Activated naive CD4-positive, alpha-beta T cell treated with anti-CD3 and anti-CD28 coated beads for 36 hours (primary cell): ENCODE measurements at regions not wholly inside any gene's neighbourhood (a gene's known extent, or its start where the extent isn't known, plus 50 kb on each side); places are given as distances from the start of the nearest gene placed in this dataset.

ENCODE experiments used
- CTCF ChIA-PET: fragments of 350-600 bp; sonication (Branson Sonifier 250); formaldehyde crosslinking; loops from one replicate; lab custom pipeline; 2021; ENCODE audit warnings: antibody characterized with exemption; lab: Charles Lee
- DNase-seq: peaks from one replicate; pipeline ENCODE4 v3.0.0-alpha.2; 2020
- H3K27ac Mint-ChIP-seq: one replicate; pipeline ENCODE4 v1.8.0; 2021; ENCODE audit warnings: mild to moderate bottlenecking, mixed read lengths
- H3K27me3 Mint-ChIP-seq: one replicate; pipeline ENCODE4 v1.8.0; 2021; ENCODE audit warnings: low read depth, mixed read lengths
- H3K36me3 Mint-ChIP-seq: one replicate; pipeline ENCODE4 v1.8.0; 2021; ENCODE audit warnings: low read depth, mixed read lengths
- H3K4me1 Mint-ChIP-seq: one replicate; pipeline ENCODE4 v1.8.0; 2021; ENCODE audit warnings: low read depth, mixed read lengths
- H3K4me3 Mint-ChIP-seq: one replicate; pipeline ENCODE4 v1.8.0; 2021; ENCODE audit warnings: mild to moderate bottlenecking, moderate library complexity, mixed read lengths
- H3K9me3 Mint-ChIP-seq: one replicate; pipeline ENCODE4 v1.8.0; 2021; ENCODE audit warnings: mixed read lengths
- intact Hi-C: fragments of 100-400 bp; cut with micrococcal nuclease; formaldehyde crosslinking; loops from one replicate; pipeline ENCODE4 v1.15.1; 2023

GRCh38 chr11:64466115-64466718, 89.5 kb upstream of the SLC22A11 start:
- Mint-ChIP-seq H3K4me1 (peaks cover 6% of the 10 kb centered on the region), H3K9me3 (peaks cover 2% of the 10 kb centered on the region), H3K27ac (no peak overlapping the region), H3K4me3 (no peak overlapping the region), H3K36me3 (no peaks in the 10 kb centered on the region), H3K27me3 (no peaks in the 10 kb centered on the region)
- no peak for DNase-seq
- intact Hi-C loops = no loop called here
- CTCF ChIA-PET = interaction anchor here (1.2 kb wide), 1 partner anchor 17 kb away, joined by 4 read pairs; no protein-coding TSS in a partner anchor

GRCh38 chr11:64469288-64469687, 86.5 kb upstream of the SLC22A11 start:
- H3K27ac Mint-ChIP-seq = no peak overlapping the region
- intact Hi-C loops = no loop called here
- DNase-seq = no peak
- H3K4me3 Mint-ChIP-seq = no peak overlapping the region
- CTCF ChIA-PET = no interaction called here
- no peaks in the 10 kb centered on the region for H3K36me3 Mint-ChIP-seq
- peaks cover 6% of the 10 kb centered on the region for H3K4me1 Mint-ChIP-seq
- H3K9me3 Mint-ChIP-seq = peaks cover 2% of the 10 kb centered on the region
- H3K27me3 Mint-ChIP-seq = no peaks in the 10 kb centered on the region

GRCh38 chr11:64472593-64473455, 82.9 kb upstream of the SLC22A11 start:
- no peak for DNase-seq
- Mint-ChIP-seq H3K4me1 (peaks cover 6% of the 10 kb centered on the region), H3K27me3 (peaks cover 6% of the 10 kb centered on the region), H3K27ac (no peak overlapping the region), H3K9me3 (peaks cover 2% of the 10 kb centered on the region), H3K36me3 (no peaks in the 10 kb centered on the region), H3K4me3 (no peak overlapping the region)
- CTCF ChIA-PET = no interaction called here
- intact Hi-C loops = no loop called here

- peaks cover 6% of the 10 kb centered on the region for H3K27me3 Mint-ChIP-seq
- no peaks in the 10 kb centered on the region for H3K36me3 Mint-ChIP-seq
- CTCF ChIA-PET = no interaction called here
- DNase-seq = no peak
- no peak overlapping the region for H3K4me3 Mint-ChIP-seq
- H3K9me3 Mint-ChIP-seq = peaks cover 2% of the 10 kb centered on the region
- intact Hi-C loops = no loop called here
- H3K27ac Mint-ChIP-seq = no peak overlapping the region
- no peaks in the 10 kb centered on the region for H3K4me1 Mint-ChIP-seq
These were observed 81.1 kb upstream of the SLC22A11 start for GRCh38 chr11:64474680-64475079.

GRCh38 chr11:64475145-64475544, 80.6 kb upstream of the SLC22A11 start:
- CTCF ChIA-PET = no interaction called here
- H3K27ac Mint-ChIP-seq = no peak overlapping the region
- peaks cover 2% of the 10 kb centered on the region for H3K9me3 Mint-ChIP-seq
- no peak overlapping the region for H3K4me3 Mint-ChIP-seq
- DNase-seq = no peak
- no peaks in the 10 kb centered on the region for H3K36me3 Mint-ChIP-seq
- intact Hi-C loops = no loop called here
- peaks cover 6% of the 10 kb centered on the region for H3K27me3 Mint-ChIP-seq
- H3K4me1 Mint-ChIP-seq = no peaks in the 10 kb centered on the region

- Mint-ChIP-seq H3K36me3 (no peaks in the 10 kb centered on the region), H3K4me1 (no peaks in the 10 kb centered on the region), H3K27me3 (peaks cover 6% of the 10 kb centered on the region), H3K27ac (no peak overlapping the region), H3K4me3 (no peak overlapping the region), H3K9me3 (no peaks in the 10 kb centered on the region)
- CTCF ChIA-PET = interaction anchor here (1.9 kb wide), 1 partner anchor 27 kb away, joined by 7 read pairs; no protein-coding TSS in a partner anchor
- intact Hi-C loops = no loop called here
- no peak for DNase-seq
These were observed 78.9 kb upstream of the SLC22A11 start for GRCh38 chr11:64476881-64477280.

GRCh38 chr11:64477675-64478074, 78.1 kb upstream of the SLC22A11 start:
- no peak overlapping the region for H3K27ac Mint-ChIP-seq
- no peaks in the 10 kb centered on the region for H3K9me3 Mint-ChIP-seq
- H3K4me3 Mint-ChIP-seq = no peak overlapping the region
- intact Hi-C loops = no loop called here
- H3K4me1 Mint-ChIP-seq = no peaks in the 10 kb centered on the region
- H3K27me3 Mint-ChIP-seq = peaks cover 6% of the 10 kb centered on the region
- no peaks in the 10 kb centered on the region for H3K36me3 Mint-ChIP-seq
- no peak for DNase-seq
- CTCF ChIA-PET = interaction anchor here (0.8 to 1.9 kb wide), 2 partner anchors 28 to 211 kb away, joined by 3 to 7 read pairs; no protein-coding TSS in a partner anchor

- peaks cover 3% of the 10 kb centered on the region for H3K27me3 Mint-ChIP-seq
- CTCF ChIA-PET = no interaction called here
- no peak overlapping the region for H3K4me3 Mint-ChIP-seq
- intact Hi-C loops = no loop called here
- no peak overlapping the region for H3K27ac Mint-ChIP-seq
- no peaks in the 10 kb centered on the region for H3K36me3 Mint-ChIP-seq
- no peak for DNase-seq
- no peaks in the 10 kb centered on the region for H3K4me1 Mint-ChIP-seq
- H3K9me3 Mint-ChIP-seq = no peaks in the 10 kb centered on the region
These were observed 73.2 kb upstream of the SLC22A11 start for GRCh38 chr11:64482588-64482987.

- CTCF ChIA-PET = no interaction called here
- intact Hi-C loops = no loop called here
These were observed 71.3 kb upstream of the SLC22A11 start for GRCh38 chr11:64484191-64485022.

GRCh38 chr11:64485074-64485473, 70.7 kb upstream of the SLC22A11 start:
- H3K36me3 Mint-ChIP-seq = no peaks in the 10 kb centered on the region
- peaks cover 12% of the 10 kb centered on the region for H3K27me3 Mint-ChIP-seq
- CTCF ChIA-PET = no interaction called here
- no peak for DNase-seq
- no peak overlapping the region for H3K4me3 Mint-ChIP-seq
- intact Hi-C loops = no loop called here
- no peaks in the 10 kb centered on the region for H3K9me3 Mint-ChIP-seq
- H3K4me1 Mint-ChIP-seq = peaks cover 5% of the 10 kb centered on the region
- no peak overlapping the region for H3K27ac Mint-ChIP-seq

More at GRCh38 chr11:64484191-64485022, 71.3 kb upstream of the SLC22A11 start:
- Mint-ChIP-seq H3K27me3 (peaks cover 7% of the 10 kb centered on the region), H3K27ac (no peak overlapping the region), H3K9me3 (no peaks in the 10 kb centered on the region), H3K4me3 (no peak overlapping the region), H3K36me3 (no peaks in the 10 kb centered on the region), H3K4me1 (peaks cover under 1% of the 10 kb centered on the region)
- DNase-seq = no peak

GRCh38 chr11:64489831-64490441, 65.8 kb upstream of the SLC22A11 start:
- Mint-ChIP-seq H3K4me3 (no peak overlapping the region), H3K27me3 (peaks cover 21% of the 10 kb centered on the region), H3K36me3 (no peaks in the 10 kb centered on the region), H3K27ac (no peak overlapping the region), H3K4me1 (peaks cover 14% of the 10 kb centered on the region), H3K9me3 (no peaks in the 10 kb centered on the region)
- CTCF ChIA-PET = interaction anchor here (0.6 to 1.0 kb wide), 3 partner anchors 40 to 129 kb away, joined by 3 to 4 read pairs (median 4); no protein-coding TSS in a partner anchor
- DNase-seq = peak; percentile 64
- intact Hi-C loops = loop anchor here (1.0 kb wide), 1 partner anchor 163 kb away; no protein-coding TSS in a partner anchor
